Osteoblast (primary cell): ENCODE measurements at regions not wholly inside any gene's neighbourhood (a gene's known extent, or its start where the extent isn't known, plus 50 kb on each side); places are given as distances from the start of the nearest gene placed in this dataset.

ENCODE experiments used
- DNase-seq: peaks from one replicate; pipeline ENCODE4 v3.0.0; 2011; ENCODE audit warnings: low spot score, mixed read lengths; ENCODE audit not compliant: insufficient read length; ENCODE audit errors: missing footprints
- H2AFZ ChIP-seq: 2 replicates; pipeline ENCODE4 v1.6.0; 2011; ENCODE audit warnings: mild to moderate bottlenecking, low read length
- H3K27ac ChIP-seq: 2 replicates; pipeline ENCODE4 v1.5.1; 2011; ENCODE audit warnings: mild to moderate bottlenecking, low read depth, low read length, moderate library complexity
- H3K27me3 ChIP-seq: 2 replicates; pipeline ENCODE4 v1.6.0; 2012; ENCODE audit warnings: mild to moderate bottlenecking, control low read depth, inconsistent platforms, low read length, moderate library complexity; ENCODE audit not compliant: insufficient read depth
- H3K36me3 ChIP-seq: 2 replicates; pipeline ENCODE4 v1.5.1; 2011; ENCODE audit warnings: mild to moderate bottlenecking, low read length, control low read depth, moderate library complexity; ENCODE audit not compliant: insufficient read depth
- H3K4me1 ChIP-seq: 2 replicates; pipeline ENCODE4 v1.5.1; 2011; ENCODE audit warnings: mild to moderate bottlenecking, low read length, control low read depth, moderate library complexity; ENCODE audit not compliant: insufficient read depth
- H3K4me2 ChIP-seq: 2 replicates; pipeline ENCODE4 v1.6.0; 2011; ENCODE audit warnings: mild to moderate bottlenecking, low read length; ENCODE audit not compliant: insufficient read depth
- H3K4me3 ChIP-seq: fragments of 200-600 bp; sonication (generic); 3 replicates; pipeline ENCODE4 v1.5.1; 2012; ENCODE audit warnings: mild to moderate bottlenecking, low read length, inconsistent platforms; ENCODE audit not compliant: insufficient read depth
- H3K79me2 ChIP-seq: 2 replicates; pipeline ENCODE4 v1.6.0; 2012; ENCODE audit warnings: mild to moderate bottlenecking, low read length, control low read depth, inconsistent platforms; ENCODE audit not compliant: insufficient read depth
- H3K9me3 ChIP-seq: 2 replicates; pipeline ENCODE4 v1.5.1; 2011; ENCODE audit warnings: low read depth, low read length, control low read depth
- H4K20me1 ChIP-seq: 2 replicates; pipeline ENCODE4 v1.6.0; 2012; ENCODE audit warnings: mild to moderate bottlenecking, low read length, control low read depth; ENCODE audit not compliant: insufficient read depth
- CTCF ChIP-seq: IDR thresholded peaks from 2 replicates; pipeline ENCODE4 v1.5.1; 2011; ENCODE audit warnings: mild to moderate bottlenecking, low read depth, low read length, moderate library complexity; ENCODE audit errors: extremely low read depth

GRCh38 chr17:74089869-74090464, 113.5 kb upstream of the RPL38 start:
- no peaks in the 10 kb centered on the region for H3K36me3 ChIP-seq
- DNase-seq, result no peak
- H2AFZ ChIP-seq, result no peak overlapping the region
- no peaks in the 10 kb centered on the region for H3K27me3 ChIP-seq
- H4K20me1 ChIP-seq, result no peaks in the 10 kb centered on the region
- H3K4me1 ChIP-seq, result no peaks in the 10 kb centered on the region
- no peaks in the 10 kb centered on the region for H3K9me3 ChIP-seq
- H3K4me2 ChIP-seq, result no peak overlapping the region
- no peak overlapping the region for H3K27ac ChIP-seq
- H3K4me3 ChIP-seq, result no peak overlapping the region
- no peaks in the 10 kb centered on the region for H3K79me2 ChIP-seq
- peak; percentile 71 for TF ChIP-seq CTCF

- H3K79me2 ChIP-seq, result no peaks in the 10 kb centered on the region
- TF ChIP-seq CTCF, result no peak
- no peak overlapping the region for H2AFZ ChIP-seq
- no peak overlapping the region for H3K27ac ChIP-seq
- H3K4me1 ChIP-seq, result no peaks in the 10 kb centered on the region
- H3K27me3 ChIP-seq, result no peaks in the 10 kb centered on the region
- H3K36me3 ChIP-seq, result no peaks in the 10 kb centered on the region
- no peak for DNase-seq
- no peak overlapping the region for H3K4me3 ChIP-seq
- no peaks in the 10 kb centered on the region for H3K9me3 ChIP-seq
- H3K4me2 ChIP-seq, result no peak overlapping the region
- H4K20me1 ChIP-seq, result no peaks in the 10 kb centered on the region
Observed at GRCh38 chr17:74094651-74095050, 108.8 kb upstream of the RPL38 start.

GRCh38 chr17:74096456-74096855, 107.0 kb upstream of the RPL38 start:
- Histone ChIP-seq H4K20me1 (no peaks in the 10 kb centered on the region), H3K4me3 (no peak overlapping the region), H3K27ac (no peak overlapping the region), H2AFZ (no peak overlapping the region), H3K36me3 (no peaks in the 10 kb centered on the region), H3K9me3 (no peaks in the 10 kb centered on the region), H3K79me2 (no peaks in the 10 kb centered on the region), H3K4me1 (no peaks in the 10 kb centered on the region), H3K4me2 (no peak overlapping the region), H3K27me3 (no peaks in the 10 kb centered on the region)
- no peak for DNase-seq
- no peak for TF ChIP-seq CTCF

GRCh38 chr17:74097450-74098135, 105.9 kb upstream of the RPL38 start:
- H3K36me3 ChIP-seq, result no peaks in the 10 kb centered on the region
- H3K4me2 ChIP-seq, result no peak overlapping the region
- H3K27ac ChIP-seq, result no peak overlapping the region
- no peaks in the 10 kb centered on the region for H3K4me1 ChIP-seq
- DNase-seq, result no peak
- no peak overlapping the region for H3K4me3 ChIP-seq
- no peaks in the 10 kb centered on the region for H3K79me2 ChIP-seq
- no peaks in the 10 kb centered on the region for H3K9me3 ChIP-seq
- H4K20me1 ChIP-seq, result no peaks in the 10 kb centered on the region
- no peak overlapping the region for H2AFZ ChIP-seq
- H3K27me3 ChIP-seq, result no peaks in the 10 kb centered on the region
- TF ChIP-seq CTCF, result no peak
